GM23248 (cell line): ENCODE measurements at regions not wholly inside any gene's neighbourhood (a gene's known extent, or its start where the extent isn't known, plus 50 kb on each side); places are given as distances from the start of the nearest gene placed in this dataset.
"Not testable (repeated sequence)": the region's sequence is repeated elsewhere in the genome, so short reads cannot be mapped to it uniquely, and the experiment has no call there.

Source experiments
- DNase-seq: peaks from one replicate; pipeline ENCODE4 v3.0.0-alpha.2; 2015
- H2AFZ ChIP-seq: fragments of 200-600 bp; sonication (generic); 2 replicates; pipeline ENCODE4 v1.6.1; 2016; ENCODE audit warnings: antibody characterized with exemption
- H3F3A ChIP-seq: fragments of 200-600 bp; sonication (generic); 2 replicates; pipeline ENCODE4 v1.6.1; 2016; ENCODE audit warnings: mild to moderate bottlenecking, antibody characterized with exemption, mixed run types; ENCODE audit not compliant: insufficient read depth
- H3K27ac ChIP-seq: fragments of 200-600 bp; sonication (generic); 2 replicates; pipeline ENCODE4 v1.5.1; 2016; ENCODE audit warnings: mild to moderate bottlenecking
- H3K27me3 ChIP-seq: fragments of 200-600 bp; sonication (generic); replicated peaks from 2 replicates; pipeline ENCODE4 v1.6.1; 2016; ENCODE audit warnings: mild to moderate bottlenecking; ENCODE audit not compliant: insufficient read depth
- H3K36me3 ChIP-seq: fragments of 200-600 bp; sonication (generic); 2 replicates; pipeline ENCODE4 v1.6.1; 2016; ENCODE audit warnings: low read depth, mild to moderate bottlenecking
- H3K4me1 ChIP-seq: fragments of 200-600 bp; sonication (generic); 2 replicates; pipeline ENCODE4 v1.6.1; 2016; ENCODE audit warnings: mild to moderate bottlenecking; ENCODE audit not compliant: insufficient read depth
- H3K4me2 ChIP-seq: fragments of 200-600 bp; sonication (generic); one replicate; pipeline ENCODE4 v1.6.1; 2016; ENCODE audit warnings: mild to moderate bottlenecking; ENCODE audit not compliant: unreplicated experiment
- H3K4me3 ChIP-seq: fragments of 200-600 bp; sonication (generic); 2 replicates; pipeline ENCODE4 v1.5.1; 2016; ENCODE audit warnings: mild to moderate bottlenecking
- H3K79me2 ChIP-seq: fragments of 200-600 bp; sonication (generic); 2 replicates; pipeline ENCODE4 v1.6.1; 2016; ENCODE audit warnings: mild to moderate bottlenecking; ENCODE audit not compliant: insufficient read depth
- H3K9ac ChIP-seq: fragments of 200-600 bp; sonication (generic); 2 replicates; pipeline ENCODE4 v1.6.1; 2016; ENCODE audit warnings: mild to moderate bottlenecking
- H3K9me2 ChIP-seq: fragments of 200-600 bp; sonication (generic); 2 replicates; pipeline ENCODE4 v1.6.1; 2016; ENCODE audit warnings: mixed run types, mild to moderate bottlenecking, moderate library complexity; ENCODE audit not compliant: insufficient read depth
- H3K9me3 ChIP-seq: fragments of 200-600 bp; sonication (generic); one replicate; pipeline ENCODE4 v1.6.1; 2017; ENCODE audit warnings: low read depth
- H4K20me1 ChIP-seq: fragments of 200-600 bp; sonication (generic); 2 replicates; pipeline ENCODE4 v1.6.0; 2016; ENCODE audit not compliant: insufficient read depth
- EZH2 ChIP-seq: fragments of 200-600 bp; sonication (generic); IDR thresholded peaks from 2 replicates; pipeline ENCODE4 v1.6.1; 2018; ENCODE audit warnings: antibody characterized with exemption, mild to moderate bottlenecking; ENCODE audit not compliant: insufficient read depth, poor library complexity, severe bottlenecking
- EZH2phosphoT487 ChIP-seq: fragments of 200-600 bp; sonication (generic); IDR thresholded peaks from 2 replicates; pipeline ENCODE4 v1.6.1; 2018; ENCODE audit warnings: antibody characterized with exemption, moderate library complexity, mild to moderate bottlenecking, low read depth; ENCODE audit not compliant: insufficient read depth
- WGBS, 2 experiments: methylation state at CpG; one replicate each; pipeline ENCODE4 v1.1.6; 2015 to 2017; ENCODE audit warnings: low lambda C conversion rate in 2 of 2, low coverage in 1 of 2; ENCODE audit errors: missing lambda C conversion rate in 2 of 2; 5-methylcytosine and 5-hydroxymethylcytosine counted together
- in situ Hi-C: fragments of 300-500 bp; cut with MboI; formaldehyde crosslinking; loops from 2 replicates; pipeline ENCODE4 v1.15.0; 2020

DNA sequence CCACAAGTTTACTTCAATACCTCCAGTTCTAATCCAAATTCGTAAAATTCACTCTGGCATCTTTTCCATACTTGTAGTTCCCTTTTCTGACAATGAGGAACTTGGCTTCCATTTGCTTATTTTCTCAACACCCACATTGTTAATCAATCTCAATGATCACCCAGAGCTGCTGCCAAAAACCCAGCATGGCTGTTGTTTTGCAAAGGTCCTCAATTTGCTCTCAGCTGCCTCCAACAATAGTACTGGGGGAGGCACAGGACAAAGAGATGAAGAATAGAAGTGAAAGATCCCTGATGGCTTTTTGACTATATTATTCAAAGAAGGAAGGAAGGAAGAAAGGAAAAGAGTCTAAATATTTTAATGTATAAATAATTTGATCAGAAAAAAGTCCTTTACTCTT, 847.8 kb downstream of the RAPGEF2 start:
- H3K4me2 ChIP-seq = no peak overlapping the region
- no peaks in the 10 kb centered on the region for H3K27me3 ChIP-seq
- no peak overlapping the region for H3K9ac ChIP-seq
- H4K20me1 ChIP-seq = no peaks in the 10 kb centered on the region
- H2AFZ ChIP-seq = no peak overlapping the region
- H3K27ac ChIP-seq = no peak overlapping the region
- no peaks in the 10 kb centered on the region for H3K79me2 ChIP-seq
- H3F3A ChIP-seq = no peaks in the 10 kb centered on the region
- H3K4me1 ChIP-seq = no peaks in the 10 kb centered on the region
- no peaks in the 10 kb centered on the region for H3K9me2 ChIP-seq
- no peak for DNase-seq
- H3K9me3 ChIP-seq = no peaks in the 10 kb centered on the region
- H3K4me3 ChIP-seq = no peak overlapping the region
- H3K36me3 ChIP-seq = no peaks in the 10 kb centered on the region
- 0% methylated on average over 1 of the region's 1 CpG for WGBS, 2 experiments
- TF ChIP-seq EZH2 = no peak
- TF ChIP-seq EZH2phosphoT487 = no peak
- in situ Hi-C loops = no loop called here

DNA sequence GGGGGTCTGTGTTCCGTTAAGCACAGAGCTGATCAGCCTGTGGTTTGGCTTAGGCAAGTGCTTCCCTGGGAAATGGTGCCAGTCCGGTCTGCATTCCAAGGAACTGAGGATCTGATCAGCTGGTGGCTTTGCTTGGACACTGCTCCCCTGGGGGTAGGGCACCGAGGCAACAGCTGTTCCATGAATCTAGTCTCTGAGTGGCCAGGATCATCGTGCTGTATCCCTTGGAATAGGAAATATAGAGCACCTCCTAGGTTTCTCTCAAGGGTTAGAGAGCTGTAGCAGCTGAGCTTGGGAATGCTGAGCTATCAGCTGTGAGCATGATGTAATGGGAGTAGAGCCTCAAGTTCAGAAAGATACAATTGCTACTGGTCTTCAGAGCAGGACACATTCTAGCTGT, 863.9 kb downstream of the RAPGEF2 start:
- H3K36me3 ChIP-seq = no peaks in the 10 kb centered on the region
- no peak overlapping the region for H3K4me3 ChIP-seq
- H3F3A ChIP-seq = no peaks in the 10 kb centered on the region
- H3K27me3 ChIP-seq = no peaks in the 10 kb centered on the region
- no peak overlapping the region for H2AFZ ChIP-seq
- no peak overlapping the region for H3K4me2 ChIP-seq
- no peaks in the 10 kb centered on the region for H4K20me1 ChIP-seq
- H3K9me2 ChIP-seq = no peaks in the 10 kb centered on the region
- no peak for DNase-seq
- no peak for TF ChIP-seq EZH2
- no peak for TF ChIP-seq EZH2phosphoT487
- no peaks in the 10 kb centered on the region for H3K4me1 ChIP-seq
- 11 to 18% methylated on average over 4 of the region's 4 CpGs for WGBS, 2 experiments
- H3K9ac ChIP-seq = no peak overlapping the region
- H3K9me3 ChIP-seq = no peaks in the 10 kb centered on the region
- H3K27ac ChIP-seq = no peak overlapping the region
- H3K79me2 ChIP-seq = no peaks in the 10 kb centered on the region
- in situ Hi-C loops = no loop called here

DNA sequence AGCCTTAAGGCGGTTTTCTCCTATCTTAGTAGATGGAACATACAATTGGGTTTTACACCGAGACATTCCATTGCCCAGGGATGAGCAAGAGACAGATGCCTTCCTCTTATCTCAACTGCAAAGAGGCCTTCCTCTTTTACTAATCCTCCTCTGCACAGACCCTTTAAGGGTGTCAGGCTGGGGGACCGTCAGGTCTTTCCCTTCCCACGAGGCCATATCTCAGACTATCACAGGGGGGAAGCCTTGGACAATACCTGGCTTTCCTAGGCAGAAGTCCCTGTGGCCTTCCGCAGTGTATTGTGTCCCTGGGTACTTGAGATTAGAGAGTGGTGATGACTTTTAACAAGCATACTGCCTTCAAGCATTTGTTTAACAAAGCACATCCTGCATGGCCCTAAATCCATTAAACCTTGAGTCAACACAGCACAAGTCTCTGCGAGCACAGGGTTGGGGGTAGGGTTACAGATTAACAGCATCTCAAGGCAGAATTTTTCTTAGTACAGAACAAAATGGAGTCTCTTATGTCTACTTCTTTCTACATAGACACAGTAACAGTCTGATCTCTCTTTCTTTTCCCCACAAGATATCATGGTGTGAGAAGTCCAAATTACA, 874.1 kb downstream of the RAPGEF2 start:
- H3K4me1 ChIP-seq, DNase-seq, H2AFZ ChIP-seq, H3K9ac ChIP-seq, H3K27me3 ChIP-seq, H3K27ac ChIP-seq, H3K4me3 ChIP-seq, H3K79me2 ChIP-seq, H3K9me2 ChIP-seq, H4K20me1 ChIP-seq, in situ Hi-C loops, H3F3A ChIP-seq, H3K9me3 ChIP-seq, H3K36me3 ChIP-seq, H3K4me2 ChIP-seq: not testable (repeated sequence)
- WGBS, 2 experiments = 28 to 29% methylated on average over 6 of the region's 6 CpGs

DNA sequence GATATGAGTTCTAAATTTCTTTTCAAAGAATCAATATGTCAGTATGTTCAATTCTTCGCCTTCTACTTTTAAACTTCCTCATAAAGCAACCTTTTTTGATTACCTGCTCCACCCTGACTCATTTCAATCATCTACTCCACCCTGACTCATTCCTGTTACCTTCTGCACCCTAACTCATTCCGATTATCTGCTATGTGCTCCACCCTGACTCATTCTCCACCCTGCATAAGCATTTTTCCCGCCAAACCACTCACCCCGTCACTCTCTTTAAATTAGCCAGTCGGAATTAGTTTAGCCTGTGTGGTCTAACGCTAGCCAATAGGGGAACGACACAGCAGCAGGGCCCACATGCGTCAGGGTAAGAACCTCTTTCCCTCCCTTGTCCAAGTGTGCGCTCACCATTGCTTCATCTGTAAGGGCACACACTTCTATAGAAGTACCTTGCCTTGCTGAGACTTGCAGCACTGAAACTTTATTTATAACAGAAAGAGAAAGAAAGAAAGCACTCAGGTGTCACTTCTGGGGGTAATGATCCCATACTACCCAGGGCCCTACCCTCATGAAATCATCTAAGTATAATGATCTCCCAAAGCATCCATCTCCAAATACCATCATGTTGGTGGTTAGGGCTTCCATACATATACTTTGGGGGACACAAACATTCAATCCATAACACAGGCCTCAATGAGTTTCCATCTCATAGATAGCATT, 875.2 kb downstream of the RAPGEF2 start:
- Histone ChIP-seq H3K4me1 (no peaks in the 10 kb centered on the region), H3K27ac (no peak overlapping the region), H3K4me3 (no peak overlapping the region), H3K79me2 (no peaks in the 10 kb centered on the region), H3K9ac (no peak overlapping the region), H3K9me3 (no peaks in the 10 kb centered on the region), H3K27me3 (no peaks in the 10 kb centered on the region), H3K36me3 (no peaks in the 10 kb centered on the region), H2AFZ (no peak overlapping the region), H3F3A (no peaks in the 10 kb centered on the region), H3K9me2 (no peaks in the 10 kb centered on the region), H3K4me2 (no peak overlapping the region), H4K20me1 (no peaks in the 10 kb centered on the region)
- 26 to 28% methylated on average over 9 of the region's 9 CpGs for WGBS, 2 experiments
- TF ChIP-seq EZH2phosphoT487 = no peak
- no peak for TF ChIP-seq EZH2
- no peak for DNase-seq
- in situ Hi-C loops = no loop called here

DNA sequence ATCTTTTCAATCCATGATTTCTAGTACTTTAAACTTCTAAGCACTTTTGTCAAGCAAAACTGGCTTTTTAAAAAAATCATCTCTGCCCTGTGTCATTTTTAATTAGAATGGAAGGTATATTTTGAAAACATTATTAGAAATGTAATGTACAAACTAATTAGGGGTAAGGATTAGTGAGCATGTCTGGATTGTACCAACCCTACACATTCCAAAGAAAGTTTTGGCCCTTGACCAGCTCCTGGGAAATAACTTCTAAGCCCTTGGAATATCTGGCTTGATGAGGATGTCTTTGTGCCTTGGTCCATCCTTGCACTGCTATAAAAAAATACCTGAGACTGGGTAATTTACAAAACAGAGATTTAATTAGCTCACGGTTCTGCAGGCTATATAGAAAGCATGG, 876.5 kb downstream of the RAPGEF2 start:
- H3K9me3 ChIP-seq = no peaks in the 10 kb centered on the region
- in situ Hi-C loops = no loop called here

More for the DNA sequence above, 876.5 kb downstream of the RAPGEF2 start:
- Histone ChIP-seq H3K4me1 (no peaks in the 10 kb centered on the region), H3K9me2 (no peaks in the 10 kb centered on the region), H3K4me2 (no peak overlapping the region), H3F3A (no peaks in the 10 kb centered on the region), H2AFZ (no peak overlapping the region), H3K79me2 (no peaks in the 10 kb centered on the region), H3K27ac (no peak overlapping the region), H3K9ac (no peak overlapping the region), H3K4me3 (no peak overlapping the region), H3K27me3 (no peaks in the 10 kb centered on the region), H4K20me1 (no peaks in the 10 kb centered on the region), H3K36me3 (no peaks in the 10 kb centered on the region)
- DNase-seq = no peak
- no peak for TF ChIP-seq EZH2
- TF ChIP-seq EZH2phosphoT487 = no peak
- 24 to 25% methylated on average over 1 of the region's 1 CpG for WGBS, 2 experiments
